G401 (cell line): ENCODE measurements at regions not wholly inside any gene's neighbourhood (a gene's known extent, or its start where the extent isn't known, plus 50 kb on each side); places are given as distances from the start of the nearest gene placed in this dataset.
"Not testable (repeated sequence)": the region's sequence is repeated elsewhere in the genome, so short reads cannot be mapped to it uniquely, and the experiment has no call there.

Experiments
- DNase-seq: peaks from one replicate; pipeline ENCODE4 v3.0.0-alpha.2; 2015; ENCODE audit warnings: low spot score
- in situ Hi-C: cut with HindIII; loops from 2 replicates; pipeline ENCODE4 v1.10.0; 2016; ENCODE audit warnings: low sequenced_read_pairs, mixed read lengths

GRCh38 chr7:91553410-91553895, 289.2 kb downstream of the FZD1 start:
- no peak for DNase-seq
- in situ Hi-C loops = no loop called here

GRCh38 chr7:91554883-91555282, 290.6 kb downstream of the FZD1 start:
- in situ Hi-C loops = no loop called here
- DNase-seq = no peak

GRCh38 chr7:91556239-91556638, 292.0 kb downstream of the FZD1 start:
- DNase-seq = no peak
- in situ Hi-C loops = no loop called here

GRCh38 chr7:91556956-91557650, 292.9 kb downstream of the FZD1 start:
- no peak for DNase-seq
- in situ Hi-C loops = no loop called here

- in situ Hi-C loops = no loop called here
- no peak for DNase-seq
Observed at GRCh38 chr7:91557789-91558404, 293.7 kb downstream of the FZD1 start.

GRCh38 chr7:91559947-91560346, 295.7 kb downstream of the FZD1 start:
- in situ Hi-C loops = no loop called here
- no peak for DNase-seq

- no peak for DNase-seq
- in situ Hi-C loops = no loop called here
Observed at GRCh38 chr7:91564101-91564500, 299.9 kb downstream of the FZD1 start.

- in situ Hi-C loops = no loop called here
- no peak for DNase-seq
Observed at GRCh38 chr7:91564541-91564940, 300.3 kb downstream of the FZD1 start.

GRCh38 chr7:91565499-91566401, 301.5 kb downstream of the FZD1 start:
- in situ Hi-C loops = no loop called here
- DNase-seq = peak; percentile 95

- in situ Hi-C loops = no loop called here
- peak; percentile 59 for DNase-seq
Observed at GRCh38 chr7:91566402-91566732, 302.1 kb downstream of the FZD1 start.

GRCh38 chr7:91567081-91568012, 303.1 kb downstream of the FZD1 start:
- DNase-seq = peak; percentile 53
- in situ Hi-C loops = no loop called here

GRCh38 chr7:91568138-91568537, 303.9 kb downstream of the FZD1 start:
- in situ Hi-C loops = no loop called here
- no peak for DNase-seq

GRCh38 chr7:91569728-91570457, 305.7 kb downstream of the FZD1 start:
- DNase-seq = no peak
- in situ Hi-C loops = no loop called here

- in situ Hi-C loops = no loop called here
- DNase-seq = no peak
Observed at GRCh38 chr7:91570560-91570959, 306.3 kb downstream of the FZD1 start.

- no peak for DNase-seq
- in situ Hi-C loops = no loop called here
Observed at GRCh38 chr7:91571601-91572000, 307.4 kb downstream of the FZD1 start.

GRCh38 chr7:91573405-91573804, 307.1 kb downstream of the MTERF1 start:
- in situ Hi-C loops = no loop called here
- no peak for DNase-seq

GRCh38 chr7:91576459-91576858, 304.0 kb downstream of the MTERF1 start:
- DNase-seq, in situ Hi-C loops: not testable (repeated sequence)

- DNase-seq = no peak
- in situ Hi-C loops = no loop called here
Observed at GRCh38 chr7:91579837-91580236, 300.7 kb downstream of the MTERF1 start.
